SH-SY5Y (cell line): ENCODE measurements at regions not wholly inside any gene's neighbourhood (a gene's known extent, or its start where the extent isn't known, plus 50 kb on each side); places are given as distances from the start of the nearest gene placed in this dataset.

Experiments
- GATA2 ChIP-seq: IDR thresholded peaks from 2 replicates; pipeline ENCODE4 v1.6.1; 2011; ENCODE audit warnings: mild to moderate bottlenecking, low read depth, low read length
- GATA3 ChIP-seq: IDR thresholded peaks from 2 replicates; pipeline ENCODE4 v1.6.1; 2011; ENCODE audit warnings: low read depth, mild to moderate bottlenecking, low read length, moderate library complexity

DNA sequence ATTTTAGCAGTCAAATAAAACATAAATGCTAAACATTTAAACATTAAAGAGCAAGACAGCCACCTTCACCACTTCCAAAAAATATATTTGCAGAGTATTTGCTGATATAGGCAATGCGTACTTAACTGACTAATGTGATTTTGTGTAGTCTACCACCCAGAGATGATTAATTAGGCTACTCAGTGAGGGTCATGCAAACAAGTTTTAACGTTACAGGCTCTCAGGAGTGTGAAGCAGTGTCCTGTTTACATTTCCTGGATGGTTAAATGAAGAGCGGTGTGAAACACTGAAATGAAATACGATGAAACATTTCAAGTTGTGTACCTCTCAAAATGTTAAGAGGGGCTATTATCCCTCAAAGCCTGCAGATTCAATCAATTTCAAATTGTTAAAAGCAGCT, 165.8 kb upstream of the LRIG3 start:
- TF ChIP-seq GATA2 (no peak), GATA3 (no peak)
